ENCODE measurements at regions not wholly inside any gene's neighbourhood (a gene's known extent, or its start where the extent isn't known, plus 50 kb on each side); places are given as distances from the start of the nearest gene placed in this dataset.

DNA sequence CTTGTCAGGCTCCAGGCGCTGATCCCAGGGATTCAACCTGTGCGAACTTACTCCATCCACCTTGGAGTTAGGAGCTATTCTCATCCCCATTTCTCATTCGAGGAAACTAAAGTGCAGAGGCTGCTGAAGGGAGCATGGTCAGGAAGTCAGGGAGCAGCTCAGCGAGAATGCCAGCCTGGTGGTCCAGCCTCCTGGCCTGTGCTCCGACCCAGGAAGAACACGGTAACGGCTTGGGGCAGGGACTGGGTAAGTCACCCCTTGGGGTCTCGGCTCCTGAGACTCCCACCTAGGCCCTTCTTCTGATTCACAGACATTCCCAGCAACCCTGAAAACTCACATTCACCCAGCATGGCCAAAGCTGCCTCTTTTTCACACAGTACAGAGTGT is 132.8 kb downstream of the CRYBB2 start (continued):
- TF ChIP-seq CHD7 (IDR thresholded peaks at IDR 0.05; ENCODE audit: insufficient replicate concordance, low read length) (no peak), RFX5 (IDR thresholded peaks at IDR 0.05; ENCODE audit: borderline replicate concordance, low read depth, low read length) (no peak), RNF2 (IDR thresholded peaks at IDR 0.05; ENCODE audit: borderline replicate concordance, low read depth, low read length, missing control alignments, poor library complexity, severe bottlenecking) (no peak), CHD1 (IDR thresholded peaks at IDR 0.05; ENCODE audit: low read depth, low read length) (no peak), ZNF274 (IDR thresholded peaks at IDR 0.05; ENCODE audit: borderline replicate concordance, extremely low read depth, low read length) (no peak)

Data from H1 (cell line).